GM19438 (cell line): ENCODE measurements at regions not wholly inside any gene's neighbourhood (a gene's known extent, or its start where the extent isn't known, plus 50 kb on each side); places are given as distances from the start of the nearest gene placed in this dataset.
"Not testable (repeated sequence)": the region's sequence is repeated elsewhere in the genome, so short reads cannot be mapped to it uniquely, and the experiment has no call there.

Source experiments
- ATAC-seq: cut with Tn5 transposase; IDR thresholded peaks from one replicate; pipeline ENCODE4 v1.9.1; 2021; ENCODE audit warnings: low read depth; ENCODE audit not compliant: unreplicated experiment

- no peak for ATAC-seq
These were observed 1489.1 kb downstream of the BRINP3 start for GRCh38 chr1:188988589-188988988.

DNA sequence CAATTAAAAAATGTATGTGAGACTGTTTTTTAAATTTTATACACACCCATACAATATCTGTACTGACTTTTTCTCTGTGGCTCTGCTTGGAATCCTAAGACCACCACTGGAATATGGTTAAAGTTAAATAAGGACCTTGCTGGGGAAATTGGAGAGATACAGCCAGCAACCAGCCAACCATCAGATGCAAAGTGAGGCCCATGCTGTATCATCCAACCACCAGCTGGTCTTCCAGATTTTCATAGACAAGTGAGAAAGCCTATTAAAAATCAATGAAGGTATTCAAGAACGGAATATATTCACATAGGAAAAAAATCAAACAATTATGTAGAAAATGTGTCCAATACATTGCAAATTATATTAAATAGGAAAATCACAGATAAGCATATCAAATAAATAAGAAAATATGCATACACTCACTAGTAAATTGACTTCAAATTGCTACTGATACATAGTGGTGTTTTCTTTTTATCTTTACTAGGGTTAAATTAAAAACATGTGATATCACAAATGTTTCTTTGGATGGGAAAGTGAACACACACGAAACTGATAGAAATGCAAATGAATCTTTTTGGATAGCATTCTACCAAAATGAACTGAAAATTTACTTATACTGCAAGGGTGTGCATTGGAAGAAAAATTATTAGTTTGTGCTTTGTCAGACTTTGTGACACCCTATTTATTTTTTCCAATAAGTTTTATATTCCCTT lies 1486.3 kb downstream of the BRINP3 start:
- ATAC-seq: no peak

DNA sequence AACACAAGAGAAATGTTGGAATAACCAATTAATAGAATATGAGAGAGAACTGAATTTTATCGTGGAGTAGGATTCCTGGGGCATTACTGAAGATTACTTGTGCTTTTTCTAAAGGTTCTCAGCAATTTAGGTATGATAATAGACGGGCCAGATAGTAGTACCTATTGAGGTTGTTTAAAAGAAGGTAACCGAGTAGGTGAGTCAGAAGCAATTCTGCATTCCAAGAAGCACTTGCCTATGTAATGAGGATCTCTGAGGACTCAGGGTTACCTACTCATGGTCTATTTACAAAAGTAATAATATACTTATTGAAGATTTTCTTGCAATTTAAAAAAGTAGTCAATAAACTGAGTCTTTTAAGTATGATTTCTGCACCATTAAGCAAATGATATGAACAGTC lies 1469.8 kb downstream of the BRINP3 start:
- no peak for ATAC-seq

GRCh38 chr1:189021577-189021976 lies 1456.1 kb downstream of the BRINP3 start:
- no peak for ATAC-seq

DNA sequence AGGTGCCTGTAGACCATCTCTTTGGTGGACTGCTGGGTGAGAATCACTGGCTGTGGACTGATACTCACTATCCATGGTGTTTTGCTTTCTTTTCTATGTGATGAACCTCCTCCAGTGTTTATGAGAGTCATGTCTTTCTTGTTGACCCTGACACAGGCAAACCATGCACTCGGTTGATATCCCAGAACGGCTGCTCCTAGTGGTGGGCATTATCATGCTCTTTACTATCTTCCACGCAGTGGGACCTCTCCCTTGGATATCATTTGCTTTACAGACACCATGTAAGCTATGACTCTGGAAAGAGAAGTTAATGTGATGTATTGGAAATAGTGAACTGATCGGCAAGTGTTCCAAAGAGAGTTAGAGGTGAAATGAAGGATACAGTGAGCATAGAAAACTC lies 1455.6 kb downstream of the BRINP3 start:
- no peak for ATAC-seq

DNA sequence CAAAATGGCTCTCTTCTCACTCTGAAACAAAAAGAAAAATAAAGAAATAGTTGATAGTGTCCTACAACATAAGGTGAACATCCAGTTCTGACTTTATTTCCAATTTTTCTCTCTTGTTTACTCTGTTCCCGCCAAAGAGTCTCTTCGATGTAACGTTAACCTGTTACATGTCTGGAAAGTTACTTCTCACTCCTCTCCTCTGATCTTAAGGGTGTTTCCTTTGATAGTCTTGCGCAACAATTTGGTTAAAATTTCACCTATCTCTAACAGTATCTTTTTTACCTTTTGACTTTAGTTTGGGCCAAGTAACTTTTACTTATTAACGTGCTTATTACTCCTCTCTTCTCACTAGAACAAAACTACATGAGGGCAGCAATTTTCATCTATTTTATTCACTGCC lies 1450.2 kb downstream of the BRINP3 start:
- ATAC-seq: no peak

- no peak for ATAC-seq
These were observed 1444.5 kb downstream of the BRINP3 start for GRCh38 chr1:189033169-189033568.

GRCh38 chr1:189036628-189037027 lies 1441.0 kb downstream of the BRINP3 start:
- no peak for ATAC-seq

GRCh38 chr1:189046127-189046526 lies 1431.5 kb downstream of the BRINP3 start:
- ATAC-seq: no peak

DNA sequence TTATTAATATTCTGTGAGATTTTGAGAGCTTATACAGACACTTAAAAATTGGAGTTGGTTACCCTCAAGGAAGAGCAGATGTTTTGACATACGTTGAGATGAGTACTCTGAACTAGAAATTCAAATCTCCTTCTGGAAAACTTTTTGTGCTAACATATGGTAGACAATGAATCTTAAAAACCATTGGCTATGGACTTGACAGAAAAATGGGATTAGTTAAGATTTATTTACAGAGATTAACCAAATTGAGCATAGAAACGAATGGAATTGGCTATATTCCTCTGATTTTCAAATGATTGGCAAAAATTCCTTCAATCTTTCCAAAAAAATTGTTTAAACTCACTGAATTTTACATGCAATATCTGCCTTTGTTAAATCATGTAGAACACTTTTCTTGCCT lies 1392.9 kb downstream of the BRINP3 start:
- ATAC-seq: no peak

GRCh38 chr1:189103956-189104355 lies 1373.7 kb downstream of the BRINP3 start:
- ATAC-seq: no peak

DNA sequence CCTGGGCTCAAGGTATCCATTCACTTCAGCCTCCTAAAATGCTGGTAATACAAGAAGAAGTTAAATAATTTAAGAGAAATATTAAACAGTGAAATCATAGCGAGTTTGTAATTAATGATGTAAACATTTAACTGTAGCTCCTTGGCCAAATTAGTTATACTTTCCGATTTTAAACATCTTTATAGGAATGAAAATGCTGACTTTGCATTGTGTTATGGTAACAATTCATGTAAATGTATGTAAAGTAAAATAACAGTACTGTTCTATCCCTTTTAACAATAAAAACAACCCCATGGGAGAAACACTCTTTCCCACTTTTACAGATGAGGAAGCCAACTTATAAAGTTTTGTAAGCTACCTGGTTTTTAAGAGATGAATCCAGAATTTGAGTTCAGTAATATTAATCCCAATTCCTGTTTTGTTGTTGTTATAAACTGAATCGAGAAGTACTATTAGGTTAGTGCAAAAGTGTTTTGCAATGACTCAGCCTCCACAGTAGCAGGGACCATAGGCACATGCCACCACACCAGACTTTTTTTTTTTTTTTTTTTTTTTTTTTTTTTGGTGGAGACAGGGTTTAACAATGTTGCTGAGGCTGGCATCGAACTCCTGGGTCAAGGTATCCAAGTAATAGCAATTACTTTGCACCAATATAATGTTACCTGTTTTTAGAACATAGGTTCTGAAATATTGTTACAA lies 1360.4 kb downstream of the BRINP3 start:
- no peak for ATAC-seq

- no peak for ATAC-seq
These were observed 1355.7 kb downstream of the BRINP3 start for GRCh38 chr1:189121941-189122340.

GRCh38 chr1:189125694-189126093 lies 1352.0 kb downstream of the BRINP3 start:
- no peak for ATAC-seq

- no peak for ATAC-seq
These were observed 1346.1 kb downstream of the BRINP3 start for GRCh38 chr1:189131576-189131975.

DNA sequence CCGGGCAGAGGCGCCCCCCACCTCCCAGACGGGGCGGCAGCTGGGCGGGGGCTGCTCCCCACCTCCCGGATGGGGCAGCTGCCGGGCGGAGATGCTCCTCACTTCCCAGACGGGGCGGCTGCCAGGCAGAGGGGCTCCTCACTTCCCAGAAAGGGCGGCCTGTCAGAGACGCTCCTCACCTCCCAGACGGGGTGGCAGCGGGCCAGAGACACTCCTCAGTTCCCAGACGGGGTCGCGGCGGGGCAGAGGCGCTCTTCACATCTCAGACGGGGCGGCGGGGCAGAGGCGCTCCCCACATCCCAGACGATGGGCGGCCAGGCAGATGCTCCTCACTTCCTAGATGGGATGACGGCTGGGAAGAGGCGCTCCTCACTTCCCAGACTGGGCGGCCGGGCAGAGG lies 1337.9 kb downstream of the BRINP3 start:
- ATAC-seq: not testable (repeated sequence)

DNA sequence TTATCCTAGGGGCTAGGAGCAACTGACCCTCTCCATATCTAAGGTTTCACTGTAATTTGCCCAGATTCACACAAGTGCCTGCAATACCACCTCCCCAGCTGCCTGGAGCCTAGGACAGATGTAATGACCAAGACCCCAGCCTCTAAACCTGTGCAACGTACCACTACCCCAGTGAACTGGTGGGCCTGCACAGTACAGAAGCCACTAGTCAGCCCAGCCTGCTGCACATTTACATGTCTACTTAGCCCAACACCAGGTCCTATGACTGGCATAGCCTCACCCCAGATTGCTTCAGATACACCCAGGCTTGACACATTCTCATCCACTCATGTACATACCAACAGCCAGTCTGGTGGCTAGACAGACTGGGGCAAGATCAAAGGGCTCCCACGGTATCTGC lies 1336.6 kb downstream of the BRINP3 start:
- no peak for ATAC-seq

DNA sequence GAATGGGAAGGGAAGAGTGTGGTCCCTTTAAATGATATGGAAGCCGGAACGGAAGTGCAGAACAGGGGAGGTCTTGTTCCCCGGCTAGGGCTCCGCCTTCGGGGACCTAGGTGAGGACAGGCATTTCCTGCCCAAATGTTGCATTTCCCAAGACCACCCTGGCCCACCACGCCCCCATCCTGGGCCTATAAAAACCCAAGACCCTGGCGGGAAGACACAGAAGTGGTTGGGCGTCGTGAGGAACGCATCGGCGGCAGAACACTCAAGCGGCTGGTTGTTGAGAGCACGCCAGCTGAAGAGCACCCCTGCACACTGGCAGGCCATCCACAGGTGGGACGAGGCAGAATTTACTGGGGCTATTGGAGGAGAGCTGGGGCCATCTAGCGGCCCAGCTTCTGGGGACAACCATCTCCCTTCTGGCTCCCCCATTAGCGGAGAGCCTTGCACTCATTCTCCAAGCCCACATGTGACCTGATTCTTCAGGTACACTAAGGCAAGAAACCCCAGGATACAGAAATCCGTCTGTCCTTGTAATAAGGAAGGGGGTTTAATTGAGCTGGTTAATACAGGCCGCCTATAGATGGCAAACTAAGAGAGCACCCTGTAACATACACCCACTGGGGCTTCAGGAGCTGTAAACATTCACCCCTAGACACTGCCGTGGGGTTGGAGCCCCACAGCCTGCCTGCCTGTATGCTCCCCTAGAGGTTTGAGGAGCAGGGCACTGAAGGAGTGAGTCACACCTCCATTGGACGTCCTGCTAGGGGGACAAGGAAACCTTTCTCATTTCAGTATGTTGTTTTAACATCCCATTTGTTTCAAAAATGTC lies 1327.9 kb downstream of the BRINP3 start:
- no peak for ATAC-seq

GRCh38 chr1:189150624-189151023 lies 1327.0 kb downstream of the BRINP3 start:
- no peak for ATAC-seq

DNA sequence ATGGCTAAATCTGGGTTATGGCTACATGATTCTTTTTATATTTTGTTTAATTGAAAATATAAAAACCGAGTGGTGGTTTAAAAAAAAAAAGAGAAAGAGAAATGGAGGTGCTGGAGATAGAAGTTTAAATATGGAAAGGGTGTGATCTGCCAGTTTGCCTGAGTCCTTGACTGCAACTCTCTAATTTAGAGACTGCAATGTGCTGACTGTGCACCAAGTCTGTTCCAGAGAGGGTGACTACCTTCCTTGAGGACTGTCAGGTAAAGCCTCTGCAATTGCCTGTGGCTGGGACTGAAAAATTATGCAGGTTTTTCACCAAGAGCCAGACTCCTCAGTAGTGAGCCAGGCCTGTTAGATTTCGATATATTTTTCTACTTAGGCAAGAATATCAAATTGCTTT lies 1326.3 kb downstream of the BRINP3 start:
- no peak for ATAC-seq

- no peak for ATAC-seq
These were observed 1325.0 kb downstream of the BRINP3 start for GRCh38 chr1:189152685-189153084.
